ENCODE measurements at regions not wholly inside any gene's neighbourhood (a gene's known extent, or its start where the extent isn't known, plus 50 kb on each side); places are given as distances from the start of the nearest gene placed in this dataset.

GRCh38 chr12:131218923-131219669, 265.4 kb downstream of the ADGRD1 start:
- H3K9me3 ChIP-seq (replicated peaks in 1 of 3) = no peaks in the 10 kb centered on the region
- no peak overlapping the region for H3K27ac ChIP-seq
- no peaks in the 10 kb centered on the region for H3K36me3 ChIP-seq (replicated peaks in 1 of 2)
- H3K4me1 ChIP-seq (replicated peaks in 1 of 2) = no peaks in the 10 kb centered on the region
- peak in 1 of 7 donors; percentile 7 for DNase-seq
- peaks cover 11% of the 10 kb centered on the region for H3K27me3 ChIP-seq
- H3K4me3 ChIP-seq = no peak overlapping the region
- intact Hi-C loops (cut with DNase I) = no loop called here
- 51 to 66% (median 58%) methylated on average over 7 to 15 of the region's 15 CpGs for WGBS, 4 donors
- TF ChIP-seq CTCF (IDR thresholded peaks at IDR 0.05) = no peak
- no peak for TF ChIP-seq POLR2A (IDR thresholded peaks at IDR 0.05)

DNA sequence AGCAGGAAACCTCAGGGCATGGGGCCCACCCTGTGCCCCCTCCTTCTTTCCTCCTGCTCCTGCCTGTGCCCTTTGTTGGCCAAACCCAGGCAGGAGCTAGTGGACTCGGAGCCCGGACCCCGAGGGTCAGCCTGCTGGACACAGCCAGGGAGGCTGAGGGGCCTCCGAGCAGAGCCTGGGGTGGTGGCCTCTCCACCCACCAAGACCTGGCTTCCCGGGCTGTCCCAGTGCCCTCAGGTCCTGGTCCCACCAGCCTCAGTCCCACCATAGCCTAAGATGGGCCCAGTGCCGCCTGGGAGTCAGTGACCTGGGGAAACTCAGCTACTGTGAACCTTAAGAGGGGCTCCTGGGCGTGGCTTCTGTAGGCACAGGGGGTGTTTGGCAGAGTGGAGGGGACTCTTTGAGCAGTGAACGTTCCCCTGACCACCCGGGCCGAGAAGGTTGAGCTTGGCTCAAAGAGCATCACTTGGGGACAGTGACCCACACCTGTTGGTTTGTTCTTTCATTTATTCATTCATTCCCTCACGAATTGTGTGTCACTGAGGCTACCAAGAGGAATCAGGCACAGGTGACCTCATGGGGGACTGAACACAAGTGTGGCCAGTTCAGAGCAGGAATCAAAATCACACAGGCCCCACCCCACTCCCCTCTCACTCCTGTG, 266.1 kb downstream of the ADGRD1 start:
- TF ChIP-seq POLR2A (IDR thresholded peaks at IDR 0.05) (no peak), CTCF (IDR thresholded peaks at IDR 0.05) (no peak)
- peaks cover 11% of the 10 kb centered on the region for H3K27me3 ChIP-seq

DNA sequence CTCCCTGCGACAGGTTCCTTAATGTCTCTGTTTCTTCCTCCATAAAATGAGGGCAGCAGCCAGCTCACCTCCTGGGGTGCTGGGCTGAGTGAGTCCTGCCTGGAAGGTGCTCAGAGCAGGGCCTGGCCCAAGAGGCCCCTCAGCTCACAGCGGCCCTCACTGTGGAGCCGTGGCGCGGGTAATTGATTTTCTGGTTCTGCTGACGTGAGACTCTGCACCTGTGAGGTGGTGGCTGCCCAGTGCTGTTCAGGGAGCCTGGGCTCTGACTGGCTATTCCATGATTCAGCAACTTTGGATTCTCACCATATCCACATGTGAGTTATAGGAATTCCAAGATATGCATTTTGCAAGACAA, 266.6 kb downstream of the ADGRD1 start:
- H3K9me3 ChIP-seq (replicated peaks in 1 of 3) = no peaks in the 10 kb centered on the region
- no peak for TF ChIP-seq CTCF (IDR thresholded peaks at IDR 0.05)
- peak in 1 of 7 donors; percentile 5 for DNase-seq
- intact Hi-C loops (cut with DNase I) = no loop called here
- H3K4me3 ChIP-seq = no peak overlapping the region
- H3K27me3 ChIP-seq = peaks cover 11% of the 10 kb centered on the region
- H3K36me3 ChIP-seq (replicated peaks in 1 of 2) = no peaks in the 10 kb centered on the region
- no peak overlapping the region for H3K27ac ChIP-seq
- H3K4me1 ChIP-seq (replicated peaks in 1 of 2) = no peaks in the 10 kb centered on the region
- 83 to 94% (median 88%) methylated on average over 6 of the region's 6 CpGs for WGBS, 4 donors

More for the DNA sequence above, 266.1 kb downstream of the ADGRD1 start:
- intact Hi-C loops (cut with DNase I) = no loop called here
- Histone ChIP-seq H3K36me3 (replicated peaks in 1 of 2) (no peaks in the 10 kb centered on the region), H3K4me1 (replicated peaks in 1 of 2) (no peaks in the 10 kb centered on the region), H3K27ac (no peak overlapping the region), H3K4me3 (no peak overlapping the region), H3K9me3 (replicated peaks in 1 of 3) (no peaks in the 10 kb centered on the region)
- peak in 1 of 7 donors; percentile 6 for DNase-seq
- WGBS, 4 donors = 71 to 81% (median 76%) methylated on average over 6 to 11 of the region's 11 CpGs

DNA sequence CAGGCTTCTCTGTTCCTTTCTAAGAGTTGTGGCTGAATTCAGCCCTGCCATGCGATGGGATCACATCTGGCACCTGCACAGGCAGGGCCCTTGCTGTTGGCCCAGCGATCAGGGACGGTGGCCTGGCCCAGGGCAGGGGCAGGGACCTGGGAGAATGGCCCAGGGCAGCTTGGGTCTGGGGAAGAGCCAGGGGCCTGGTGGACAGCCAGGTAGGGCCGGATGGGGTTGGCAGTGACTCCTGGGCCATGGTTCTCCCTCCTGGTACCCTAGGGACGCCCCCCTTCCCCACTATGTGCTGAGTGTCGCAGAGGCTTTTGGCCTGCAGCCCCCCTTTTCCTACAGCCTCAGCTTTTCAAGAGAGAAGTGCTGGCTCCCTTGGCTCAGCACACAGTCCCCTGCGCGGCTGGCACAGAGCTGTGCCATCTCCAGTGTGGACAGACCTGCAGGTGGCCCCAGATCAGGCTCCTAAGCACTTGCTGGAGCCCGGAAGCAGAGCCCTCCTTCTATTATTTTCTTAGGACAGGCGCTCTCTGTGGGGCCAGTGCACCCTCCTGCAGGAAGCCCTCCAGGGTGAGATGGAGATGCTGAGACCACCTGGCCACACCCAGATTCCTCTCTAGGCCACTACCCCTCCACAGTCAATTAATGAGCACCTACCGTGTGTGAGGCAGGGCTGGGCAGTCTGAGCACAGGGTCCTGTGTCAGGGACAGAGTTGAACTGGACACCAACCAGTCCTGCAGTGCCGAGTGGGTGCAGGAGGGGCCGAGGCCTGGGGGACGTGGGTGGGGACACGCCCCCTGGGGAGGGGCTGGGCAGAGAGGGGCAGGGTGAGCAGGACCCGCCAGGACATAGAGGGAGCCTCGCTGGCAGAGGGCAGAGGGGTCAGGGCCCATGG, 267.6 kb downstream of the ADGRD1 start:
- Histone ChIP-seq H3K36me3 (replicated peaks in 1 of 2) (no peaks in the 10 kb centered on the region), H3K27ac (no peak overlapping the region), H3K4me1 (replicated peaks in 1 of 2) (no peaks in the 10 kb centered on the region), H3K27me3 (peaks cover 11% of the 10 kb centered on the region), H3K9me3 (replicated peaks in 1 of 3) (no peaks in the 10 kb centered on the region), H3K4me3 (no peak overlapping the region)
- peak in 1 of 7 donors; percentile 9 for DNase-seq
- WGBS, 4 donors = 66 to 76% (median 71%) methylated on average over 11 to 17 of the region's 17 CpGs
- TF ChIP-seq POLR2A (IDR thresholded peaks at IDR 0.05) (no peak), CTCF (IDR thresholded peaks at IDR 0.05) (no peak)
- intact Hi-C loops (cut with DNase I) = no loop called here

Data from adrenal gland (tissue), 9 donors.